Keratinocyte (primary cell): ENCODE measurements at regions not wholly inside any gene's neighbourhood (a gene's known extent, or its start where the extent isn't known, plus 50 kb on each side); places are given as distances from the start of the nearest gene placed in this dataset.

Experiments
- EZH2 ChIP-seq: IDR thresholded peaks from one replicate; pipeline ENCODE4 v1.6.1; 2012; ENCODE audit warnings: inconsistent platforms, mild to moderate bottlenecking, low read length, moderate library complexity
- TF ChIP-seq, protein P1 (sequence below), 3 experiments: IDR thresholded peaks in 1 of 3; conservative IDR thresholded peaks in 1 of 3; optimal IDR thresholded peaks in 1 of 3; 2 replicates in 2 of 3; 3 replicates in 1 of 3; pipeline versions ENCODE3 to v1.5.1; 2011; ENCODE audit warnings: low read length in 3 of 3, mild to moderate bottlenecking in 3 of 3, moderate library complexity in 2 of 3, control low read depth in 1 of 3, inconsistent platforms in 1 of 3; ENCODE audit not compliant: insufficient read depth in 2 of 3; ENCODE audit errors: extremely low read depth in 1 of 3

DNA sequence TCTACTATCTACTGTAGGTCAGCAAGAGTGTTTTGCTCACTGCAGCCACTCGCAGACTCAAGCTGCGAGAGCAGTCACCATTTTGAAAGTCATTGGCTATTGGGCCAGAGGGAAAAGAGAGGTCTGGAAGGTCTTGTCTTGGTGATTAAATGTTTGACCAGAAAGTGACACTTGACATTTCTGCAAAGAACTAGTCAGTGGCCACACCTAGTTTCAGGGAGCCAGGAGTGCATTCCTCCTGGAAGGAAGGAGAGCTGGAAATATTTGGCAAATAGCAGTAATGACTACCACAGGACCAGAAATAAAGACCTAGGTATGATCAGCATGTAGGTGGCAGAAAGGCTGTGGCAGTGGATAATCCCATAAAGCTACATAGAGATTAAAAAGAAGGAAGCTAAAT is 440.0 kb upstream of the PLXNA2 start:
- TF ChIP-seq, protein P1, sequence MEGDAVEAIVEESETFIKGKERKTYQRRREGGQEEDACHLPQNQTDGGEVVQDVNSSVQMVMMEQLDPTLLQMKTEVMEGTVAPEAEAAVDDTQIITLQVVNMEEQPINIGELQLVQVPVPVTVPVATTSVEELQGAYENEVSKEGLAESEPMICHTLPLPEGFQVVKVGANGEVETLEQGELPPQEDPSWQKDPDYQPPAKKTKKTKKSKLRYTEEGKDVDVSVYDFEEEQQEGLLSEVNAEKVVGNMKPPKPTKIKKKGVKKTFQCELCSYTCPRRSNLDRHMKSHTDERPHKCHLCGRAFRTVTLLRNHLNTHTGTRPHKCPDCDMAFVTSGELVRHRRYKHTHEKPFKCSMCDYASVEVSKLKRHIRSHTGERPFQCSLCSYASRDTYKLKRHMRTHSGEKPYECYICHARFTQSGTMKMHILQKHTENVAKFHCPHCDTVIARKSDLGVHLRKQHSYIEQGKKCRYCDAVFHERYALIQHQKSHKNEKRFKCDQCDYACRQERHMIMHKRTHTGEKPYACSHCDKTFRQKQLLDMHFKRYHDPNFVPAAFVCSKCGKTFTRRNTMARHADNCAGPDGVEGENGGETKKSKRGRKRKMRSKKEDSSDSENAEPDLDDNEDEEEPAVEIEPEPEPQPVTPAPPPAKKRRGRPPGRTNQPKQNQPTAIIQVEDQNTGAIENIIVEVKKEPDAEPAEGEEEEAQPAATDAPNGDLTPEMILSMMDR (optimal IDR thresholded peaks at IDR 0.05 in 1 of 3, IDR thresholded peaks at IDR 0.05 in 1 of 3, conservative IDR thresholded peaks at IDR 0.05 in 1 of 3; ENCODE audit: extremely low read depth in 1 of 3, insufficient read depth in 2 of 3, low read length in 3 of 3) = no peak
- no peak for TF ChIP-seq EZH2
